GM10266 (cell line): ENCODE measurements at regions not wholly inside any gene's neighbourhood (a gene's known extent, or its start where the extent isn't known, plus 50 kb on each side); places are given as distances from the start of the nearest gene placed in this dataset.
"Not testable (repeated sequence)": the region's sequence is repeated elsewhere in the genome, so short reads cannot be mapped to it uniquely, and the experiment has no call there.

Experiments
- DNase-seq: peaks from one replicate; pipeline ENCODE4 v3.0.0; 2012; ENCODE audit errors: extremely low spot score
- TF ChIP-seq, protein P1 (sequence below): IDR thresholded peaks from 2 replicates; pipeline ENCODE4 v1.5.1; 2012; ENCODE audit warnings: mild to moderate bottlenecking, low read depth; ENCODE audit not compliant: control insufficient read depth, insufficient read depth; ENCODE audit errors: missing control alignments

DNA sequence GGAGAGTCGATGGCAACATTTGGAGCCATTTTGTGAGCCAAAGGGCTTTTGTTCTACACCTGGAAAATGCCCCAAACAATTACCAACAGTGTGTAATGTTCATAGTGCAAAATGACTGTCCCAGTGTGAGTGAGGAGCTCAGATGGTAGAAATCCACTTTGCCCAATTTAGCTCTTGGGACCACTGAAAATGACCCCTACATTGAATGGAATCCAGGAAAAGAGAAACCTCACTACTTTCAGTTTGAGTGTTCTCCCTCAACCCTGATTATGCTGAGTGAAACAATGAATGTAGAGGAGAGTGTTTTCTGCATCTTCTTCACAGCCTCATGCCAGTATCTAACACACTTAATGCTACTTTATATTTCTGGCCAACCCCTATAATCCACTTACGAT lies 84.9 kb upstream of the NRN1 start:
- TF ChIP-seq, protein P1, sequence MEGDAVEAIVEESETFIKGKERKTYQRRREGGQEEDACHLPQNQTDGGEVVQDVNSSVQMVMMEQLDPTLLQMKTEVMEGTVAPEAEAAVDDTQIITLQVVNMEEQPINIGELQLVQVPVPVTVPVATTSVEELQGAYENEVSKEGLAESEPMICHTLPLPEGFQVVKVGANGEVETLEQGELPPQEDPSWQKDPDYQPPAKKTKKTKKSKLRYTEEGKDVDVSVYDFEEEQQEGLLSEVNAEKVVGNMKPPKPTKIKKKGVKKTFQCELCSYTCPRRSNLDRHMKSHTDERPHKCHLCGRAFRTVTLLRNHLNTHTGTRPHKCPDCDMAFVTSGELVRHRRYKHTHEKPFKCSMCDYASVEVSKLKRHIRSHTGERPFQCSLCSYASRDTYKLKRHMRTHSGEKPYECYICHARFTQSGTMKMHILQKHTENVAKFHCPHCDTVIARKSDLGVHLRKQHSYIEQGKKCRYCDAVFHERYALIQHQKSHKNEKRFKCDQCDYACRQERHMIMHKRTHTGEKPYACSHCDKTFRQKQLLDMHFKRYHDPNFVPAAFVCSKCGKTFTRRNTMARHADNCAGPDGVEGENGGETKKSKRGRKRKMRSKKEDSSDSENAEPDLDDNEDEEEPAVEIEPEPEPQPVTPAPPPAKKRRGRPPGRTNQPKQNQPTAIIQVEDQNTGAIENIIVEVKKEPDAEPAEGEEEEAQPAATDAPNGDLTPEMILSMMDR: no peak

DNA sequence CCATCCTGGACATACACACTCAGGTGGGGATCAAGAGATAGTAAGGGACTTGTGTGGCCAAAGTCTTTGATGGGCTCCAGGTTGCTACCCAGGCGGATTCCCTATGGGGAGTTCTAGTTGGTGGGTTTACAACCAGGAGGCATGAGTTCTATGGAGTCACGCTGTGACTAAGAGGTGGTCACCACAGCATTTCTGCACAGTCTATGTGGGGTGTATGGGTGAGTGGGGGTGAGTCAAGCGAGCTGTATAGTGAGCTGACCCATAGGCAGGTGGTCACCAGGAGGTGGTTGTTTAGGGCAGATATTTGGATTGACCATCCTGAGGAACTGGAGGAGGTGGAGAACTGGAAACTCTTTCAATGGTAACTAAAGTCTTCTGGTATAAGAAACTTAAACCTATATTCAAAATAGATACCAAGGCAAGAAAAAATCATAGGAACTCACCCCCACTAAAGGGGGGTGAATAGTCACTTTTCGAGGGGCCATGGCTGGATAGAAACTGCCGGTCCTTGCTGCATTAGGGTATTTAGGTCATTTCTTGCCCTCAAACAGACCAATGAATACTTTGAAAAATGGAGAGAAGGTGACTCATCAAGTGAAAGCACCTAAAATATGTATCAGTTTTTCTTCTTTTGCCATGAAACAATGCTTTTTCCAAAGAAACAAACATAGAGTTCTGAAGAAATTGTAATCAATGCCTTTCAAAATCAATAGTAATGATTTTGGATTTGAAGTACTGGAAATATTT lies 84.3 kb upstream of the NRN1 start:
- TF ChIP-seq, protein P1: no peak
- DNase-seq: no peak

More for the DNA sequence above, 84.9 kb upstream of the NRN1 start:
- DNase-seq: no peak

DNA sequence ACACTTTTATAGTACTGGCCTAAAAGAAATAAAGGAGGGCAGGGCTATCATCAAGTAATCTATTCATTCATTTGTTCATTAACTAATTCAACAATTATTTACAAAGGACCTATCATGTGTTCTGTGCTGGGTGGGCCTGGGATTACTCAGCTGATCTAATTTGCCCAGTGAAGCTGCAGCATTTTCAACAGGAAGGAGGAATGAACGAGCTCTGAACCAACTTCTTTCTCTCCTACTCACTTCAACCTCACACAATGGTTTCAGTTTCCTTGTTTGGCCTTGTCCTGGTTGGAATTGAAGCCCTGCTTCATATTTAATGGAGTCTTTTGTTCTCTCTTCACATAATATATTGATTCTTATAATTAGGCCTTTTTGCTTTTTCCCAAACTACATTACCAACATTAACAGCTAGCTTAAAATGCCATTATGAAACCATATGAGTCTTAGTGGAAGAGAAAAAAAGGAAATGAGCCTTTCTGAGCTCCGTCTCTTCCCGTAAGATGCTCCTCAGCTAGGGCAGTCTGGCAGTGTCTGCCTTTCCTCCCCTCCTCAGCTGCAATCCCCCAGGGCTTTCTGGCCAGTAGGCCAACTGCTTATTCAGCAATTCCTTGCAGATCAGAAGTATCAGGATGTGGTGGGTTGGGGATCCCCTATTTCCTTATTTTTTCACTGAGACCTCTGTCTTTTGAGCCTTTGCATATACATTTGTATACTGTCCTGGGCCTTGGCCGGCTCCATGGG lies 79.4 kb upstream of the NRN1 start:
- TF ChIP-seq, protein P1: no peak
- no peak for DNase-seq

DNA sequence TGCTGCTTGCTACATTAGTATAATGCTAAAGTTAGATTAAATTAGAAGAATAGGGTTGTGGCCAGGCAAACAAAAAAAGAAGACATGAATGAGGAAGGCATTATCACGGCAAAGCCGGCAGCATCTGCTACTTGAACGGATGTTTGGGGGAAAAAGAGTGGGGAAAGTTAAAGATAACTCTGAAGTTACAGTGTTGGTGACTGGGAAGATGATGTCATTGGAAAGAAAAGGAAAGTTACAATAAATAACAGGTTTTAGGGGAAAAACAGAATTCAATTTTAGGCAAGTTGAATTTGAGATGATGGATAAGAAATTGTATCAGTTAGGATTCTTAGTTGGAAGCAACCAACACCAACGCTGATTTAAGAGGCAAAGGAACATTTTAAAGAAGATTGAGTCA lies 74.2 kb upstream of the NRN1 start:
- DNase-seq: no peak
- TF ChIP-seq, protein P1: no peak

DNA sequence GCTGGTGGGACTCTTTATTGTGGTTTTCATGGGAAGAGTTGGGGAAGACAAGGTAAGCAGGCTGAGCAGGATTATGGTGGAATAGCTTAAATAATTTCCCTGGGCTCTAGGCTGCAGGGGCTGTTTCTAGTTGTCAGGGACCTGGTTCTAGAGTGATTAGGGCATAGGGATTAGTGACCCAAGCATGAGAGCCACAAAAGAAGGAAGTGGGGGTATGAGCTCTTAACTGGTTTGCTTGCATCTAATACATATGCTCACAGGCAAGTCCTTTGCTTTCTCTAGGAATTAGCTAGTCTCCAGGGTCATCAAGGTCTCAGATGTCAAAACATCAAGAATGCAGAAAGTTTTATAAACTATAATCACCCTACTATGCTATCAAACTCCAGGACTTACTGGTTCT lies 67.5 kb upstream of the NRN1 start:
- DNase-seq: no peak
- TF ChIP-seq, protein P1: no peak

DNA sequence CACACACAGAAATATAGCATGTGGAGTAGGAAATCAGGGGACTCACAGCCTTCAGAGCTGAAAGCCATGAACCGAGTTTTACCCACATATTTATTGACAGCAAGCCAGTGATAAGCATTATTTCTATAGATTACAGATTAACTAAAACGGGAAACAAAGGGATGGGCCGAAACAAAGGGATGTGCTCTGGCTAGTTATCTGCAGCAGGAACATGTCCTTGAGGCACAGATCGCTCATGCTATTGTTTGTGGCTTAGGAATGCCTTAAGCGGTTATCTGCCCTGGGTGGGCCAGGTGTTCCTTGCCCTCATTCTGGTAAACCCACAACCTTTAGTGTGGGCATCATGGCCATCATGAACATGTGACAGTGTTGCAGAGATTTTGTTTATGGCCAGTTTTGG lies 61.4 kb upstream of the NRN1 start:
- not testable (repeated sequence) for DNase-seq

DNA sequence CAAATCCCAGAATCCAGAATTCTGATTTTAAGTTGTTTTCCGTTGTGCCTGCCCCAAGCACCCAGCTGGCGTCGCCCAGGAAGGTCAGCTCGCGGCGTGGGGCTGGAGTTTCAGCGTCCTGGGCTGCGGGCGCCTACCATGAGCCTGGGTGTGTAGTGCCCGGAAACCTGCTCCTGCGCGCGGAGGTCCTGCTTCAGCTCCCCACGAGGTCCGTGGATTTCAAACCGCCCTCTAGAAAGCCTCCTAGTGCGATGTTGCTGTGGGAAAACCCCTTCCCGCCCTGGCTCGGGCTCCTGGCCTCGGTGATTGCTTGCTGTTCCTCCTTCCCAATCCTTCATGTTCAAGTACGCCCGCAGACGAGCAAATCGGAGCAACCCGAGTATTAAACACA lies 51.3 kb upstream of the NRN1 start:
- DNase-seq: no peak
- TF ChIP-seq, protein P1: no peak
